Astrocyte of the cerebellum (primary cell): ENCODE measurements at regions not wholly inside any gene's neighbourhood (a gene's known extent, or its start where the extent isn't known, plus 50 kb on each side); places are given as distances from the start of the nearest gene placed in this dataset.
A peak's percentile ranks its signal among the peaks of the same experiment; 100 is the strongest.

Source experiments
- DNase-seq: peaks from one replicate; pipeline ENCODE4 v3.0.0-alpha.2; 2011; ENCODE audit warnings: low read depth
- H3K4me3 ChIP-seq: 2 replicates; pipeline ENCODE4 v1.5.1; 2011; ENCODE audit warnings: mild to moderate bottlenecking, low read depth, low read length, moderate library complexity
- in situ Hi-C: cut with HindIII; loops from 2 replicates; pipeline ENCODE4 v1.10.0; 2017; ENCODE audit warnings: low sequenced_read_pairs
- TF ChIP-seq, protein P1 (sequence below): IDR thresholded peaks from 2 replicates; pipeline ENCODE4 v1.5.1; 2012; ENCODE audit warnings: low read length, low read depth, moderate library complexity, mild to moderate bottlenecking; ENCODE audit errors: missing control alignments

DNA sequence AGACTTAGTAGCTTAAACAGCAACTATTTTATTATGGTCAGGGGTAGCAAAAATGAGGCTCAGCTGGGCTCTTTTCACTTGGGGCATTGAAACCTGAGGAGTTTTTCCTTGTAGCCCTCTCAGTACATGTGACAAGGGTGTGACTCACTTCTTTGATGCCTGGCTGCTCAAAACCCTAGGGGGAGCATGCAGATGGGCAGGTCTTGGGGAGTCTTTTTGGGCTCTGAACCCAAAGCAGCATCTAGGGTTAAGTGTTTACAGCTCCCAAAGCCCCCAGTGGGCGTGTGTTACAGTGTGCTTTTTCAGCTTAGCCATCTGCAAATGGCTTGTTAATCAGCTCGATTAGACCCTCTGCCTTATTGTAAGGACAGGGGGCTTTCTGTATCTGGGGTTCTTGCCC is 1752.7 kb downstream of the PCDH7 start:
- no peak for DNase-seq
- no peak overlapping the region for H3K4me3 ChIP-seq
- TF ChIP-seq, protein P1, sequence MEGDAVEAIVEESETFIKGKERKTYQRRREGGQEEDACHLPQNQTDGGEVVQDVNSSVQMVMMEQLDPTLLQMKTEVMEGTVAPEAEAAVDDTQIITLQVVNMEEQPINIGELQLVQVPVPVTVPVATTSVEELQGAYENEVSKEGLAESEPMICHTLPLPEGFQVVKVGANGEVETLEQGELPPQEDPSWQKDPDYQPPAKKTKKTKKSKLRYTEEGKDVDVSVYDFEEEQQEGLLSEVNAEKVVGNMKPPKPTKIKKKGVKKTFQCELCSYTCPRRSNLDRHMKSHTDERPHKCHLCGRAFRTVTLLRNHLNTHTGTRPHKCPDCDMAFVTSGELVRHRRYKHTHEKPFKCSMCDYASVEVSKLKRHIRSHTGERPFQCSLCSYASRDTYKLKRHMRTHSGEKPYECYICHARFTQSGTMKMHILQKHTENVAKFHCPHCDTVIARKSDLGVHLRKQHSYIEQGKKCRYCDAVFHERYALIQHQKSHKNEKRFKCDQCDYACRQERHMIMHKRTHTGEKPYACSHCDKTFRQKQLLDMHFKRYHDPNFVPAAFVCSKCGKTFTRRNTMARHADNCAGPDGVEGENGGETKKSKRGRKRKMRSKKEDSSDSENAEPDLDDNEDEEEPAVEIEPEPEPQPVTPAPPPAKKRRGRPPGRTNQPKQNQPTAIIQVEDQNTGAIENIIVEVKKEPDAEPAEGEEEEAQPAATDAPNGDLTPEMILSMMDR = no peak
- in situ Hi-C loops = no loop called here

DNA sequence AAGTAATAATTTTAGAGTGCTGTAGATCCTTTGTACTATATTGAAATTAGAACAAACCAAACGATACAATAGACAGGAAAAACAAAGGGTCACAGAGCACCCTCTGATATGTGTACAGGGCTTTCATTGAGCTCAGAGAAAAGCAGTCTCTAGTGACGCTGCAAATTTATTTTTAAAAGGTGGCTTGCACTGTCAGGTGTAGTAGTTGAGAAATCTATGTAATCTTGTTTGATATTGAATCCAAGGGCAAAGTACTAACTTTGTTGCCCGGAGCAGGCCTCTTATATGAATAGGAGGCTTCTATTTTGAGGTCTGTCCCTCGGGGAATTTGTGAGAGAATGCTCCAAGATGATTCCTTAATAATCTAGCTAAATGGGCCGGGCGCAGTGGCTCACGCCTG is 1755.5 kb downstream of the PCDH7 start:
- TF ChIP-seq, protein P1 = no peak
- in situ Hi-C loops = no loop called here

DNA sequence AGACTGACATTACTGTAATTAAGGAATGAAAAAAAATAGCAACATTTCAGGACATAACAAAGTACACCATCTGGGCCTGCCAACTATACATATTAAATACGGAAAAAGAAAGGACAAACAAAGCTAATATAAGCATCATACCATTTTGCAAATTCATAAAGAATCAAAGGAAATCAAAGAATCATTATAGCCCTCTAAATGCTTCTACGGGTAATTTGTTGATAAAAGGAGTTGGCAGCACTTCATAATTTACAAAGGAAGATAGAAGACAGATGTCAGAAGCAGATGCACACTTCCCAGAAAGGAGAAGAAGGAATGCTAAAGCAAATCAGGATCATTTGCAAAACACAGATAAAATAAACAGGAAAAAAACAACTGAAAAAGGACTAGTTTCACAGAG is 1757.3 kb downstream of the PCDH7 start:
- DNase-seq = no peak
- in situ Hi-C loops = no loop called here
- H3K4me3 ChIP-seq = no peak overlapping the region
- TF ChIP-seq, protein P1 = no peak

More for the DNA sequence above, 1755.5 kb downstream of the PCDH7 start:
- no peak overlapping the region for H3K4me3 ChIP-seq
- no peak for DNase-seq

DNA sequence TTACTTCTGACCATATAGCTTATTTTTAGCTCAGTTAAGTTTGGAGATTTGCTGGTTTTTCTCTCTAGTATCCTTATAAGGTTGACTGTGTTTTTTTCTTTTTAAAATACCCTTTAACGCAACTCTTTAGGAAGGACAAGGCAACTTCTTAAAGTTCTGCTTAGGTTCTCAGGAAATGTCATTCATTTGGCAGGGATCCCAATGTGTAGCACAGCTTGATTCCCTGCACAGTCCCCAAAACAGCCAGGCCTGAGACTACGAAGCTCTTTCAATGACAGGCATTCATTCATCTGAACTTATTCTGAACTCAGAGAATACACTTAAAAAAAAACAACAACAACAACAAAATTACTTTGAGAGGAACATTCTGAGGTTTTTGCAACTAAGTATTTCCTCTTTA is 1765.8 kb downstream of the PCDH7 start:
- H3K4me3 ChIP-seq = no peak overlapping the region
- in situ Hi-C loops = no loop called here
- TF ChIP-seq, protein P1 = no peak
- DNase-seq = no peak

DNA sequence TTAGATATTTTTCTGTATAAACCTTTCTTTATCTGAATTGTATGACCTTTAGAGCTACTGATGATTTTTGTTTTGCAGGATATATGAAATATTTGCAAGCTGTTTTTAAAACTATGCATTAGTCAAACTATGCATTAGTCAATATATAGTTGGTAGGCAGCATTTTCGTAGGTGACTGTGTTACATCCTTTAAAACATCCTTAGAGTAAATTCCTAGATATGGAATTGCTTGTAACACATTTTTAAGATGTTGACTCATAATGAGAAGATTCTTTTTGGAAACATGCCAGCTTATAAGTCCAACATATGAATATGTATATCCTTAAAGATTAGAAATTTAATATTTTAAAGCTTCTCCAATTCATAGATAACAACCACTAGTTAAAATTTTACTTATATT is 1768.5 kb downstream of the PCDH7 start:
- TF ChIP-seq, protein P1 = no peak
- DNase-seq = no peak
- no peak overlapping the region for H3K4me3 ChIP-seq
- in situ Hi-C loops = no loop called here

DNA sequence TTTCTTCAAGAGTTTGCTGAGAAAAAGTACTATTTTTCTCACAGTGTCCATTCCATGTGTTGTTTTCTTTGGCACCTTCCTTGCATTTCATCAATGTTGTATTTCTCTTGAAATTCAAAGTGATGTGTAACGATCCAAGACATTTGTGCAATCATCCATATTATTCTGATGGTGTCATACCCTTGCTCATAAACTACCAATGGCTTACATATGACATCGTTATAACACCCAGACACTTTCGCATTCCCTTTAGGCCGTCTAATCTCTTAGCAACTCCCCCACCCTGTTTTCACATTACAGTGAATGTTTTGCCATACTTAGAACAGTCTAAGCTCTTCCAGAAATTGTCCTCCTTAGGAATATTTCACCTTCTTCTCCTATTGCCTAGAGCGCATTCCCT is 1779.0 kb downstream of the PCDH7 start:
- DNase-seq = peak; percentile 13
- TF ChIP-seq, protein P1 = no peak
- in situ Hi-C loops = no loop called here
- no peak overlapping the region for H3K4me3 ChIP-seq

DNA sequence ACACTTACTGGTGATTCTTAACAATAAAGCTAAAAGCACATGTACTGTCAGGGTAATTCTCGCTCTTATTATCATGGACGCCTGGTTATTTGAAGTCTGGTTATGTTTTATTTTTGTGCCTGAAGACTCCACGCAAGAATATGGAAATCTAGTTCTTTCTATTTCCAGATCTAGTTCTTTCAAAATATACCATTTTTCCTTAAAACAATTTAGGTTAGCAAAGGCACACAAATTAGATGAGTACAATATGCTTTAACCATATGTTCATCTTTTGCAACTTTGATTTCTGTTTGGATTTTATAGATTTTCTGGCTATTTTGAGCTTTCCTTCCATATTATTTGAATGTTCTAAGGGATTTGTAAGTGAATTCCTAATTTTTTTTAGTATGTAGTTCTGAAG is 1783.1 kb downstream of the PCDH7 start:
- H3K4me3 ChIP-seq = no peak overlapping the region
- no peak for DNase-seq
- TF ChIP-seq, protein P1 = no peak
- in situ Hi-C loops = no loop called here
